ENCODE measurements at regions not wholly inside any gene's neighbourhood (a gene's known extent, or its start where the extent isn't known, plus 50 kb on each side); places are given as distances from the start of the nearest gene placed in this dataset.

DNA sequence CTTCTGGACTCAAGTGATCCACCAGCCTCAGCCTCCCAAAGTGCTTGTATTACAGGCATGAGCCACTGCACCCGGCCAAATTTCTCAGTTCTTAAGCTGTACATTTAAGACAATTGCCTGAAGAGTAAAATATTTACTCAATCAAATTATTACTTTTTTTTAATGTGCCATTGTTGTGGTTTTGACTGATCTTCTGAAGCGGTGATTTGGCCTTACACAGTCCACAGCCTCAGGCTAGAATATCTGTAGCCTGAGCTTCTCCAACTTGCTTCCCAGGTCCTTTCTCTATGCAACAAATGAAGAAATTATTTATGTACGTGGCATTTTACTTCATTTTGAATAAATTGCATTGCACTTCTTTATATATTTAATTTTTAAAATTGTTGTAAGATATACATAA lies 281.3 kb downstream of the KLF5 start:
- Histone ChIP-seq H3K4me3 (no peak overlapping the region), H3K27me3 (no peaks in the 10 kb centered on the region), H3K9me3 (no peaks in the 10 kb centered on the region), H3K36me3 (no peaks in the 10 kb centered on the region), H3K4me1 (no peaks in the 10 kb centered on the region), H3K27ac (no peak overlapping the region)
- TF ChIP-seq, protein P1, sequence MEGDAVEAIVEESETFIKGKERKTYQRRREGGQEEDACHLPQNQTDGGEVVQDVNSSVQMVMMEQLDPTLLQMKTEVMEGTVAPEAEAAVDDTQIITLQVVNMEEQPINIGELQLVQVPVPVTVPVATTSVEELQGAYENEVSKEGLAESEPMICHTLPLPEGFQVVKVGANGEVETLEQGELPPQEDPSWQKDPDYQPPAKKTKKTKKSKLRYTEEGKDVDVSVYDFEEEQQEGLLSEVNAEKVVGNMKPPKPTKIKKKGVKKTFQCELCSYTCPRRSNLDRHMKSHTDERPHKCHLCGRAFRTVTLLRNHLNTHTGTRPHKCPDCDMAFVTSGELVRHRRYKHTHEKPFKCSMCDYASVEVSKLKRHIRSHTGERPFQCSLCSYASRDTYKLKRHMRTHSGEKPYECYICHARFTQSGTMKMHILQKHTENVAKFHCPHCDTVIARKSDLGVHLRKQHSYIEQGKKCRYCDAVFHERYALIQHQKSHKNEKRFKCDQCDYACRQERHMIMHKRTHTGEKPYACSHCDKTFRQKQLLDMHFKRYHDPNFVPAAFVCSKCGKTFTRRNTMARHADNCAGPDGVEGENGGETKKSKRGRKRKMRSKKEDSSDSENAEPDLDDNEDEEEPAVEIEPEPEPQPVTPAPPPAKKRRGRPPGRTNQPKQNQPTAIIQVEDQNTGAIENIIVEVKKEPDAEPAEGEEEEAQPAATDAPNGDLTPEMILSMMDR (IDR thresholded peaks at IDR 0.05), result no peak
- ATAC-seq (no peak), DNase-seq (no peak)
- intact Hi-C loops (cut with DNase I), result no loop called here

DNA sequence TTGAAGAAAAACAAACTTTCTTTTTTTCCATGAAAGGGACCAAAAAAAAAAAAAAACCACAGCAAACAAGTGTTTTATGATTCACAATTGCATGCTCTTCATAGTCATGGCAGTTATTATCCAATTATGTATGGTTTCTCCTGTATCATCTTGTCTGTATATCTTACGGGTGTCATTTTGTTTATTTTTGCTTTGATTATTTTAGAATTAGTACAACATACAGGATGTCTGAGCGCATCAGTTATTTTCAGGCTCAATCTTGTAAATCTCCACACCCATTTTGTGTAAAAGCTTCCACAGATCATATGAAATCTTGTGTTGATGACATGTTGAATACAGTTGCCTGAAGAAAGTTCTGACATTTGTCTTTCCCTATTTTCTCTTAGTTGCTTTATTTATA lies 280.3 kb downstream of the KLF5 start:
- H3K9me3 ChIP-seq, result no peaks in the 10 kb centered on the region
- no peak overlapping the region for H3K27ac ChIP-seq
- ATAC-seq (no peak), DNase-seq (no peak)
- no peaks in the 10 kb centered on the region for H3K36me3 ChIP-seq
- TF ChIP-seq, protein P1 (IDR thresholded peaks at IDR 0.05), result no peak
- intact Hi-C loops (cut with DNase I), result no loop called here
- H3K4me1 ChIP-seq, result no peaks in the 10 kb centered on the region
- H3K27me3 ChIP-seq, result no peaks in the 10 kb centered on the region
- H3K4me3 ChIP-seq, result no peak overlapping the region

DNA sequence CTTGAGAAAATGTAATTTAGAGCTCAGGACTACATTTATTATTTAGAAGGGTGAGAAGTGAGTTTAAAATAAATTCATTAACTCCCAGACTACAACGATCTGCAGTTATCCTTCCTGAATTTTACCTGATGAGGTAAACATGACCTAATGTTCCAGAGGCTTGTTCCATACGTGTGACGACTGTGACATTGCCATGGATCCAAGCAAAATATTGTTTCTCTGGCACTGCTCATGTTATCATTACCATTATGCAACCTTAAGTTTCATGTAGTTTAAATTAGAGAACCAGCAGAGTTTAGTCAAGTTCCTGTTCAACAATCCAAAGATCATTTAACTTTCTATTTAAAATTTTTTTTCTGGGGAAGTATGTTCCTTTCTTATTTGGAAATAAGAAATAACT lies 279.6 kb downstream of the KLF5 start:
- Histone ChIP-seq H3K4me1 (no peaks in the 10 kb centered on the region), H3K36me3 (no peaks in the 10 kb centered on the region), H3K9me3 (no peaks in the 10 kb centered on the region), H3K27ac (no peak overlapping the region), H3K27me3 (no peaks in the 10 kb centered on the region), H3K4me3 (no peak overlapping the region)
- TF ChIP-seq, protein P1 (IDR thresholded peaks at IDR 0.05), result no peak
- no peak for DNase-seq
- no peak for ATAC-seq
- intact Hi-C loops (cut with DNase I), result no loop called here

DNA sequence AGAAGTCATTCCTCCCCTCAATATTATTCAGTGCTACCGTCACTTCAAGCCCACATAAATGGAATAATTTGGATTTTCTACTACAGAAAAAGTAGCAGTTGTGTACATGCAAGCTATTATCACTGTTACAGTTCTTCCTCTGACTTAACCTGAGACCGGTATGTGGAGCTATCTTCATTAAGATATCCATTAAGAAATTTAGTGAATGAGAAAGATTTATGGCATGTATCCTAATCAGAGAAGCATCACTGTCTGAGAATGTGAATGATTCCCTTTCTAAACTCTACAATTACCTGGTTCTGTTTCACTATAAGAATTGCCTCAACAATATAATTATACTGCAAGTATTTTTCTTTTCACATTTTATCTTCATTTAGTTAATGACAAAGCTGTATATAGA lies 278.7 kb downstream of the KLF5 start:
- Histone ChIP-seq H3K9me3 (no peaks in the 10 kb centered on the region), H3K4me1 (no peaks in the 10 kb centered on the region), H3K27ac (no peak overlapping the region), H3K36me3 (no peaks in the 10 kb centered on the region), H3K4me3 (no peak overlapping the region), H3K27me3 (no peaks in the 10 kb centered on the region)
- intact Hi-C loops (cut with DNase I), result no loop called here
- ATAC-seq, result no peak
- TF ChIP-seq, protein P1 (IDR thresholded peaks at IDR 0.05), result no peak
- DNase-seq, result no peak

DNA sequence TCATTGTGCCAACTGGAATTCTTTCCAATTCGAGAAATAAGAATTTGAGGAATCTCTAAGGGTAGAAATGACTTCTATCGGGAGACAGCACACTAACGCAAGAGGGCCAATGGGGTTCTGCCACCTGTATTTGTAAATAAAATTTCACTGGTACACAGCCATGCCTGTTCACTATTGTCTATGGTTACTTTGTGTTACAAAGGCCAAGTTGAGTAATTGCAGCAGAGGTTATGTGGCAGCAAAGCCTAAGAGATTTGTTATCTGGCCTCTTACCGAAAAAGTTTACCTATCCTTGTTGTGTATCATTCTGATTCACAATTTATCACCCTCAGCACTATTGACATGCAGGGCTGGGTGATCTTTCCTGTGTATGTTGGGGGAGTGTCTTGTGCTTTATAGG lies 278.0 kb downstream of the KLF5 start:
- Histone ChIP-seq H3K36me3 (no peaks in the 10 kb centered on the region), H3K4me1 (no peaks in the 10 kb centered on the region), H3K27ac (no peak overlapping the region), H3K9me3 (no peaks in the 10 kb centered on the region), H3K27me3 (no peaks in the 10 kb centered on the region), H3K4me3 (no peak overlapping the region)
- DNase-seq (no peak), ATAC-seq (no peak)
- TF ChIP-seq, protein P1 (IDR thresholded peaks at IDR 0.05), result no peak
- intact Hi-C loops (cut with DNase I), result no loop called here

DNA sequence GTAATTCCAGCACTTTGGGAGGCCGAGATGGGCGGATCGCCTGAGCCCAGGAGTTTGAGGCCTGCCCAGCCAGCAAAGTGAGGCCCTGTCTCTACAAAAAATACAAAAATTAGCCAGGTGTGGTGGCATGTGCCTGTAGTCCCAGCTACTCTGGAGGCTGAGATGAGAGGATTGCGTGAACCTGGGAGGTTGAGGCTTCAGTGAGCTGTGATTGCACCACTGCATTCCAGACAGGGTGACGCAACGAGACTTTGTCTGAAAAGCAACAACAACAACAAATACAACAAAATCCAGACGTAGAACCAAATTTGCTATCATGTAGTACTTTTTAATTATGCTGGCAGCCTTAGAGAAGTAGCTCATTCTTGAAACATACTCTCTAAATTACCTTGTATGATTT lies 277.1 kb downstream of the KLF5 start:
- H3K27ac ChIP-seq, result no peak overlapping the region
- DNase-seq, result no peak
- H3K27me3 ChIP-seq, result no peaks in the 10 kb centered on the region
- no peak overlapping the region for H3K4me3 ChIP-seq
- H3K4me1 ChIP-seq, result no peaks in the 10 kb centered on the region
- H3K9me3 ChIP-seq, result no peaks in the 10 kb centered on the region
- ATAC-seq, result no peak
- intact Hi-C loops (cut with DNase I), result no loop called here
- H3K36me3 ChIP-seq, result no peaks in the 10 kb centered on the region
- TF ChIP-seq, protein P1 (IDR thresholded peaks at IDR 0.05), result no peak

All from upper lobe of right lung (tissue), 1 donor.